HepG2 (cell line): ENCODE measurements at regions not wholly inside any gene's neighbourhood (a gene's known extent, or its start where the extent isn't known, plus 50 kb on each side); places are given as distances from the start of the nearest gene placed in this dataset.

Source experiments
- KDM2A ChIP-seq: sonication (generic); formaldehyde crosslinking; IDR thresholded peaks from 2 replicates; pipeline ENCODE4 v1.4.0; 2020; ENCODE audit warnings: low read depth, missing genetic modification reagents, borderline replicate concordance
- NFAT5 ChIP-seq: sonication (generic); formaldehyde crosslinking; IDR thresholded peaks from 2 replicates; pipeline ENCODE4 v1.4.0; 2020; ENCODE audit warnings: missing genetic modification reagents
- PAXIP1 ChIP-seq: sonication (generic); formaldehyde crosslinking; conservative IDR thresholded peaks from 2 replicates; pipeline ENCODE4 v1.4.0; 2020; ENCODE audit warnings: mild to moderate bottlenecking, missing genetic modification reagents, moderate library complexity
- PCBP1 ChIP-seq: fragments of 200-400 bp; formaldehyde crosslinking; IDR thresholded peaks from 2 replicates; pipeline ENCODE4 v1.6.1; 2017; ENCODE audit warnings: mild to moderate bottlenecking, low read depth, low read length, borderline replicate concordance
- PCBP2 ChIP-seq: fragments of 200-400 bp; formaldehyde crosslinking; optimal IDR thresholded peaks from 2 replicates; pipeline ENCODE3; 2018; ENCODE audit warnings: low read length, low read depth; ENCODE audit not compliant: poor library complexity, severe bottlenecking
- POLR2A ChIP-seq, 2 experiments: IDR thresholded peaks; 2 replicates each; pipeline ENCODE4 v1.6.1; 2011; ENCODE audit warnings: low read depth in 2 of 2, low read length in 2 of 2, mild to moderate bottlenecking in 1 of 2, moderate library complexity in 1 of 2; ENCODE audit not compliant: insufficient read depth in 1 of 2
- SOX13 ChIP-seq, 3 experiments: fragments of 450-650 bp in 1 of 3; sonication (generic) in 1 of 3; formaldehyde crosslinking in 1 of 3; IDR thresholded peaks in 2 of 3; conservative IDR thresholded peaks in 1 of 3; 2 replicates each; pipeline versions ENCODE4 v1.5.0 to v1.6.1; 2016 to 2020; ENCODE audit warnings: antibody characterized with exemption in 1 of 3, mild to moderate bottlenecking in 1 of 3, missing compliant biosample characterization in 1 of 3, missing genetic modification reagents in 1 of 3, moderate library complexity in 1 of 3
- SSRP1 ChIP-seq: IDR thresholded peaks from 2 replicates; pipeline ENCODE4 v1.6.1; 2016; ENCODE audit warnings: control low read depth
- TEF ChIP-seq: sonication (generic); formaldehyde crosslinking; IDR thresholded peaks from 2 replicates; pipeline ENCODE4 v1.5.0; 2020; ENCODE audit warnings: missing genetic modification reagents
- ZNF574 ChIP-seq: sonication (generic); formaldehyde crosslinking; IDR thresholded peaks from 2 replicates; pipeline ENCODE4 v1.4.0; 2020; ENCODE audit warnings: missing genetic modification reagents
- ZNF615 ChIP-seq: sonication (generic); formaldehyde crosslinking; IDR thresholded peaks from 2 replicates; pipeline ENCODE4 v1.5.0; 2020; ENCODE audit warnings: mild to moderate bottlenecking, missing genetic modification reagents, borderline replicate concordance
- ZSCAN20 ChIP-seq: sonication (generic); formaldehyde crosslinking; IDR thresholded peaks from 2 replicates; pipeline ENCODE4 v1.4.0; 2020; ENCODE audit warnings: missing genetic modification reagents, mild to moderate bottlenecking, borderline replicate concordance
- ZSCAN31 ChIP-seq: sonication (generic); formaldehyde crosslinking; IDR thresholded peaks from 2 replicates; pipeline ENCODE4 v1.5.0; 2020; ENCODE audit warnings: low read depth, mild to moderate bottlenecking, missing genetic modification reagents

- TF ChIP-seq NFAT5 (no peak), ZNF574 (CRISPR knock-in tag) (peak; percentile 81), ZNF615 (no peak), PCBP1 (no peak), SSRP1 (CRISPR knock-in tag) (peak; percentile 82; the same call in 1 of the 2 replicates), TEF (CRISPR knock-in tag) (no peak), ZSCAN31 (CRISPR knock-in tag) (peak; percentile 73), PCBP2 (no peak), ZSCAN20 (peak; percentile 86), PAXIP1 (CRISPR knock-in tag) (peak; percentile 77), SOX13 (IDR thresholded peaks at IDR 0.05) (peak; percentile 60), SOX13 (CRISPR knock-in tag; conservative IDR thresholded peaks at IDR 0.05 in 1 of 2, IDR thresholded peaks at IDR 0.05 in 1 of 2) (peak in 1 of 2 experiments; percentile 90; a peak in 2 of 4 replicates), POLR2A (IDR thresholded peaks at IDR 0.05; ENCODE audit: insufficient read depth in 1 of 2, low read depth in 2 of 2, low read length in 2 of 2) (no peak), KDM2A (0 out of 2 replicates have a peak, but pooled peaks have one; percentile 48)
Observed at GRCh38 chr20:53869466-53870258, 200.7 kb downstream of the BCAS1 start (continued).
